ENCODE measurements at regions not wholly inside any gene's neighbourhood (a gene's known extent, or its start where the extent isn't known, plus 50 kb on each side); places are given as distances from the start of the nearest gene placed in this dataset.

DNA sequence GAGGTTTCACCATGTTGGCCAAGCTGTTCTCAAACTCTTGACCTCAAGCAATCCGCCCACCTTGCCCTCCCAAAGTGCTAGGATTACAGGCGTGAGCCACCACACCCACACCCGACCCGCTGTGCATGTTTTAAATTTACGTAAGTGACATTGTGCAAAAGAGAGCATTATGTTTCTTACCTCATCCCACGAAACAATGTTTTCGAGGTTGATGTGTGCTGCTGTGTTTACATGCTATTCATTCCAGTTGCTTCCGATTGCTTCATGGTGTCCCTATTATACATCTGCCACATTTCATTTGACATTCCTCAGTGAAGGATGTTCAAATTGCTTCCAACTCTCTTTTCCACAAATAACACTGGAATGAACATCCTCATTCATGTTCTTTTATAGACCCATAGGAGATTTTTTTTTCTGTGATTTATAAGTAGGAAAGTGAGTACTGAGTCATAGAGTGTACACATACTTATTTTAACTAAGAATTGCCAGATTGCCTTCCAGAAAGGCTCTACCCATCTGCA is 403.9 kb upstream of the JARID2 start:
- DNase-seq = no peak

DNA sequence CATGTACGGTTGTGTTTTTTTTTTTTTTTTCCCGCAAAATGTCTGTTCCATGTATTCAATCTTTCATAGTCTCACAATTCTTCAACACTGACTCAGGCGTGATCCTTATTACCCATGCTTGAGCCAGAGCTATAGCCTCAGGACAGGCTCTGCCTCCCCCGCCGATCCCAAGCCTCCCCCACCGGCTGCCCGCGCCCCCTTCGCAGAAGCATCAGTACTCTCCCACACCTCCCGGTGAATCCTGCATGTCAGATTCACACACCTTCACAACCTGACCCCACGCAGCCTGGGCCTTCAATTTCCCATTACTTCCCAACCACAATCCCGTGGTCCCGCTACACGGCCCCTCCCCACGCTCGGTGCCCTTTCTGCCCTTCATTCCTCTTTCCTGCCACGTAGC is 401.5 kb upstream of the JARID2 start:
- DNase-seq = no peak

DNA sequence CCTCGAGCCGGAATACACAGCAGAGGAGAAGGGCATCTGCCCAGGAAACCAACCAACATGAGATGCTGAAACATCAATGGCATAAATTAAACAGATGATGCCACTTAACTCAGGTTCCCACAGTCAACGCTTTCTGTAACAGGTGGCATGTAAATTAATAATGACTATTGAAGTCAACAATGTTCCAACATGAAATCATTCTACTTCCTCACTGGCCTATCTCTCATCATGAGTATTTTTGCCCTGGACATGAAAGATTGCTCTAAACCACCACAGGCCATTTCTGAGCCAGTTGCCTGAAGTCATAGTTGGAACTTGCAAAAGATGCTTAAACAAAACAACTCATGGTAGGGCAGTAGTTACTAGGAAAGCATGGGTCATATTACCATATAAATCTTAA is 397.9 kb upstream of the JARID2 start:
- DNase-seq = no peak

DNA sequence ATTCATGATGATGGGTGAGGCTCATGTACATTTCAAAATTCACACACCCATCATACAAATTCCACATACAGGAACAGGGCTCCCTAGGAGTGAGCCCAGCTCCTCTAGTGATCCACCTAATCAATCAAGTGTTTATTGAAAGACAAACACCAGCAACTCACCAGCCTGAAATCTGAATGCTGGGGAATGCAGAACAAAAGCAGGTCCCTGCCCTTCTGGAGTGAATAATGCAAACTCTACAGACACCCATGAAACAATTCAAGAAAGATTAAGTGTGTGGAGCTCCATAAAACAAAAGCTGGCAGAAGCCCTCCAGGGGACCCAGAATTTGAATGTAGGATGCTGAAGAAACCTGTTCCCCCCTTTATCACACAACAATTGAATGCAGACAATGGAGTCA is 396.7 kb upstream of the JARID2 start:
- DNase-seq = no peak

DNA sequence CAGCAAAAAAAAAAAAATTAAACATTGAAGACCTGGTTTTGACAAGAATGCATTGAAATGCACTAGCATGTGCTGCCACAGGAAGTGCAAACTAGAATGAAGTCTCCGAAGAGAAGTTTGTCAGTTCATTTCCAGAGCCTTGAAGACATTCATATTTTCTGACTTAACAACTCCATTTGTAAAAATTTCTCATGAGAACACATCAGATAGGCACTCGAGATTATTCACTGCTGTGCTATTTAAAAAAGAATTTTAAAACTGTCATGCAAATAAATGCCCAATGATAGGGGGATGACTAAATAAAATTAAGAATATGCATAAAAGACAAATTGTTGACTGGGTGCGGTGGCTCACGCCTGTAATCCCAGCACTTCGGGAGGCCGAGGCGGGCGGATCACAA is 394.6 kb upstream of the JARID2 start:
- DNase-seq = no peak

DNA sequence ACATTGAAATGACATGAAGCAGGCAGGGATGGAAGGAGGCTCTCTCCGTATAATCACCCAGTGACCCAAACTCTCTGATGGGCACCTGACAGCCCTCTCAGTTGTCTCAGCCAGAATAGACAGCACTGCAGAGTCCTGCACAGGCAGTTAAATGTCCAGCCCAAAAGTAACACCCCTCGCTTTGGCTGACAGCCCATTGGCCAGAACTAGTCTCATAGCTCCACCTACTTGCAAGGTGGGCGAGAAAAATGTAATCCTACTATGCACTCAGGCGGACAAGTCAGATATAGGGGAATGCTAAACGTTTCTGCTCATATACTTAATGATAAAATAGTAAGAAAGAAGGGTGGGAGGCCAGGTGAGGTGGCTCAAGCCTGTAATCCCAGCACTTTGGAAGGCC is 393.5 kb upstream of the JARID2 start:
- DNase-seq = no peak

DNA sequence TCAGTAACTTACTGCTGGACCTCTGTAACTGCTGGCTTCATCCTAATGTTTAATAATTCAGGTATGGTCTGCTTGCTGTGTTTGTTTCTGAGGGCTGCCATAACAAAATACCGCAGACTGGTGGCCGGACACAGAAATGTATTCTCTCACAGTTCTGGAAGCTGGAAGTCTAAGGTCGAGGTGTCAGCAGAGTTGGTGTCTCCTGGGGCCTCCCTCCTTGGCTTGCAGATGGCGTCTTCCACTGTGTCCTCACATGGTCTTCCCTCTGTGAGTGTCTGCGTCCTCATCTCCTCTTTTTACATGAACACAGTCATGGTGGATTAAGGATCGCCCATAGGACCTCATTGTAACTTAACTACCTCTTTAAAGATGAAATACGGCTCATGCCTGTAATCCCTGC is 389.7 kb upstream of the JARID2 start:
- no peak for DNase-seq

DNA sequence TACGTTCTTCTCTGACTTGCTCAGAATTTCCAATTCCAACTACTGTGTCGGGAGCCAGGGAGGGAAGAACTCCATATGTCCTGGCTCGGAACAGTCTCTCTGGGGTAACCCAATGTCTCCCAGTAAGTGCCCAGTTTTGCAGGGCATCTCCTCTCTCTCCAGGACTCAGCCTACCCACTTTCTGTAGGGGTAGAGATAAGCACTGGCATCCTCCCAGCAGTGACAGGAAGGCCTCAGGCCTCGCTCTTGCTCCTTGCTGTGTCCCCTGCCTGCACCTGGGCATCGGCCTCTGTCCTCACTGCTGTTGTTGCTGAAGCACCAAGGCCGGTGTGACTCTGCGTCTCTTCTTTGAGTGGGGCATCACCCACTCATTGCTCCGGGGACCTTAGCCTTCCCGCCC is 388.9 kb upstream of the JARID2 start:
- no peak for DNase-seq

DNA sequence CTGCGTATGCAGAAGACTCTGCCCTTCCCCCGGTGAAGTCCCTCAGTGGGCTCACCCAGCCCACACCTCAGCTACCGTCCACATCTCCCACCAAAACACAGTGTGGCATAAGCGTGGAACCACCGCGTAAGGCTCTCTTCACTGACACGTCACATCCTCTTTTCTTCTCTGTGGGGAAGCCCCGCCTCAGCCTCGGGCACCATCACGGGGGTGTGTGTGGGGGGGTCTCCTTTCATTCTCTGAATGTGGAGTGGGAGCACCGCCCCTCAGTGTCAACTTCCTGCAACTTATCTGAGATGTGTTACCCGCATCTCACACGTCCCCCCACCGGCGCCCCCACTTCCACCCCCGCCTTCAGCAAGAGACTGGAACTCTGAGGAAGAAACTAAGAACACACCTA is 388.4 kb upstream of the JARID2 start:
- DNase-seq = no peak

DNA sequence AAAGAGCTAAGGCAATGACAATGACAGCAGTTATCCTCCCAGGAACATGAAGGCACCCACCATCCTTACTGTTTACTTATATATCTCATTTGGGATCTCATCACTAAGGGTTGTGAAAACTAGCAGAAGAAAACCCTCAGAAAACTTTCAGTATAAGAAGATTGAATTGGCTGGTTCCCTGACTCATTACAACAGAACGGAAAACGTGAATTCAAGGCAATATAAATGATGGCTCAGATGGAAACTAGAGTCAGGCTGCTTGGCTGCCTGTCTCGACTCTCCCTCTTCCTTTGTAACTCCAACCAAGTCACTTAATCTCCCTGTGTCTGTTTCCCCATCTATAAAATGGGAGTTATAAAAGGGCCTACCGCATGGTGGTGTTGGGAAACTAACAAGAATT is 387.1 kb upstream of the JARID2 start:
- no peak for DNase-seq

DNA sequence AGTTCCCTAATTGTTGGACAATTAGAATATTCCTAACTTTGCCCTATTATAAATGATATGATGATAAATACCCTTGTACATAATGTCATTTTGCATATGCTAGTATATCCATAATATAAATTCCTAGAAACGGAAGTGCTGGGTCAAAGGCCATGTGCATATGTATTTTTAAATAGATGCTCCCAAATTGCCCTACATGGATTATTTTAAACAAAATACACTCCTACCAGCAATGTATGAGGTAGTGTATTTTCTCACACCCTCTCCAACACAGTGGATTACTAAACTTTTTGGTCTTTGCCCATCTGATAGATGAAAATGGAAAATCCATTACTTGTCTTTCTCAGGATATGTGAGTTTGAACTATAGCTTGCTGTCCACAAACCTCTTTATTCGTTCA is 385.1 kb upstream of the JARID2 start:
- DNase-seq = no peak

DNA sequence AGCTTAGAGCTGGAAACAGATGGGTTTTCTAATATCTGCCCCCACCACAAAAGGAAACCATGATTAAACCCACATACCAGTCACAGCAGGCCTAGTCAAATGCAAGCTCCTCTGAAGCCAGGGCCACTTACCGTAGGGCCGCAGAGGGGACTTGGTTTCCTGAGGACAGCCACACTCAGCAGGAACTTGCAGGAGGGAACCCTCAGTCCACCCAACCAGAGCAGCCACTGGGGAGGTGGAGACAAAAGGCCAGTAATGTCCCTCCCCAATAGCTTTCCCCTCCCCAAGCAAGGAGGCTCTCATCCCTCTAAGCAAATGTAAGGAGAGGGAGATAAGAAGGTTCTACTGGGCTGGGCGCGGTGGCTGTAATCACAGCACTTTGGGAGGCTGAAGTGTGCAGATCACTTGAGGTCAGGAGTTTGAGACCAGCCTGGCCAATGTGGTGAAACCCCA is 384.4 kb upstream of the JARID2 start:
- DNase-seq = no peak

DNA sequence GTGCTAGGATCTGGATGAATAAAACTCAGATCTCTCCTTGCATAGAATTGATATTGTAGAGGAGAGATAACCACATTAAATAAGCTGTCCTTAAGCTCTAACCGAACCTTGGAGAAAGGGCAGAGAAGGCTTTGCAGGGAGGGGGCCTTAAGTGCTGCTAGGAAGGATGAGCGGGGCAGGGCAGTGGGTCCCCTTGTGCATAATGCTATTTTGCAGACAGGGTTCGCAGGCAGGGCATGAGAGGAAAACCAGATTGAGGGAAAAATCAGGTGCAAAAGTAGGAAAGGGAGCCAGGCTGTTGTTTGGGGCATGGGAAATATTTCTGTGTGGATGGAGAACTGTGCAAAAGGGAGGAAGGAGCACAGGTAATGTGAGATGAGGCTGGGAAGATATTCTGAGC is 383.0 kb upstream of the JARID2 start:
- DNase-seq = no peak

DNA sequence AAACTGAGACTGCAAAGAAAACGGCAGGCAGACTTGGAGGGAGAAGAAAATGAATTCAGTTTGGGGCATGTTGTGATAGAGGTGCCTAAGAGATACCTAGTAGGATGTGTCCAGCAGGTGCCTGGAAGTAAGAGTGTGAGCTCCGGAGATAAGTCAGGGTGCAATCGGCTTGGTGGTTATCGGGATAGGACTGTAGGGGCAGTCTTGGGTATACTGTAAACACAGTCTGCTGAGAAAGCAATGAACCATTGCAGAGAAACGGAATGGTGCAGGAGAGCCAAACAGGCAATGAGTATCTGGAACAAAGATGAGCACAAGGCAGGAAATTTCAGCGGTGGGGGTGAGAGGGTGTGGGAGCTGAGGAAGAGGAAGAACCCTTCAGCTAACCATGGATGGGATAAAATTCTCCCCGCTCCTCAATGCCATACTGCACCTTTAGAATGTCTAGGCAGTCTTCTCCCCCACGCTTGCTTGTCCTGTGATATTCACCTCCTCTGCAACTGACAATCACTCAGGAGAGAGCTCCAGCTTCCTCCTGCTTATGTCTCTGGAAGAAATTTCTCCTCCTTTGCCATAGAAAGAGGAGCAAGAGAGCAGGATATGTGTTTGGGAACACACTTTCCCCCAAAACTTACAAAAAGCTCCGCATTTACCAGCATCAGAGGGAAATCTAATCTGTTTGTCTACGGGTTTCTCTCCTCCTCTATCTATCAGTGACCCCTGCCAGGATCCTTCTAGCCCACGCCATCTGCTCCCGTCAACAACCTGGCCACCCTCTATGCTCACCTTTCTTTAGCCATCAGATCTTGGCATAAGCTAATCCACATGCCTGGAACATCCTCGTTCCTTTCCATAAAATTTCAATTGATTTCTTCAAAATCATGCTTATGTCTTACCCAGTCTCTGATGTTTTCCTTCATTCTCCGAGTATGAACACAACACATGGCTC is 381.7 kb upstream of the JARID2 start:
- no peak for DNase-seq

DNA sequence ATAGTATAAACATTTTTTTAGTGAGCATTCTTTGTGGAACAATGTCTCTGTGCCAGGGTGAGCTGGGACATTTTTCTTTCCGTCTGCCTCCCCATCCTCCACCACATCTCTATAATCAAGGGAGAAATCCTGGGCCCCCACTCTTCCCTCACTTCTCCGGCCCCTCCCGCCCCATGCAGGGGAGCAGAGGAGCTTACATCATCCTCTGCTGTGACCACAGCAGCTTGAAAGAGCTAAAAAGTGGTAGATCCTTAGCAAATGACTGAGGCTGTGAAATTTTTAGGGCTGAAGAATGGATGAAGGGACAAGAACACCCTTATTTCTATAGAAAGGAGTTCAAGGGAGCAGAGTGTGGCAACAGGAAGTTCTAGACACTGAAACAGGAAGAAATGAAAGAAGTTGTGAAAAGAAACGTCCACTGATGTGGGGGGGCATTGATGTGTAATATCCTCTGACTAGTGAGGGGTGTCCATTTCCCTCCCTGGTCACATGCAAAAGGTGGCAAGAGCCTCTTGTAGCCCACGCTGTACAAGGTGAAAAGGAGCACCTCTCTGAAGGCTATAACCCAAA is 380.3 kb upstream of the JARID2 start:
- no peak for DNase-seq

DNA sequence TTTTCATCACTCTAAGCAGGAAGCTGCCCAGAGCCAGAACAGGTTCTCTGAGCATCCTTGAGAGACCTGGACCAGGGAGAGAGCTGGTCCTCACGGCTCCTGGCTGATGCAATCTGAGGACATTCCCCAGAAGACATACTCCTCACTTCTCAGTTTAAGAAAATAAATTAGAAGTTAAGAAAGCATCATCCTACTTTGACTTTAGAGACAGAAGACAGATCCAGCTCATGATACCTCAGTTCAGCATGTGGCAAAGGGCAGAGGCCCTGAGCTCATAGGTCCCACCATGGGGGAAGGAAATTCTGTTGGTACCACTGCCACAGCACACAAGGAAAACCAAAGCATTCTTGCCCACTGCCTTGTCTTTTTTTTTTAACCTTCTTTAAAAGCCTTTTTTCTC is 378.1 kb upstream of the JARID2 start:
- no peak for DNase-seq

DNA sequence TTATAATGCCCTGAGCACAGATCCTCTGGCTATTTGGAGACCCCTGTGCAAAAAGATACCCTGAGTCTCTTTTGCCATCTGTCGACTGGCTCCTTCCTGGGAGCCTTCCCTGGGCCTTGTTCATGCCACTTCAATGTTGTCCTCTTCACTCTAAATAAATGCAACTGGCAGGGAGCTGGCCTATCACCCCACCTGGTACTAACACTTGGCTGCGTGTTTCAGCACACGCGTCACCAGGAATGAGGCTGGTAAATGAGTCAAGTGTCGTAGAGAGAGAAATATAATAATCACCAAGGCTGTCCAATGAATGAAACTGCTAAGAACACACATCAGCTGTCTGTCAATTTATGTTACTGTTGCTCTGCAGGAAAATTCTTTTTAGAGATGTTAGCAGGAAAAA is 374.6 kb upstream of the JARID2 start:
- no peak for DNase-seq

DNA sequence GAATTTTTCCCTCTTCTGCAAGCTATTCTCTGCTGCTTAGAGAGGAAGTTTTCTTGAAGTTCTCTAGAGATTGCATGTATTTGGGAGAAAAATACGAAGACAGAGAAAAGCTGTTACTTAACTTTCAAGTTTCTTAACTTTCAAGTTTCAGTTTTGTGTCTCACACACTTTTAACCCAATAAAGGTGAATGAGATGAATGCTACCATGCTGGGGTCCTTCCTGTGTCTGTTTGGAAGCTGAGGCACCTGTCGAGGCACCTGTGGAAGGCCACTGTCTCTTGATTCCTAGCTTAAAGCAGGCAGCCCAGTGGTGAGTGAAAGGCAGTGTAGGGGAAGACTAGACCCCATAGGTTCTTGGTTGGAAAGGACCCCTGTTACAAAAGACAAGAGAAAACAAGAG is 372.8 kb upstream of the JARID2 start:
- no peak for DNase-seq

DNA sequence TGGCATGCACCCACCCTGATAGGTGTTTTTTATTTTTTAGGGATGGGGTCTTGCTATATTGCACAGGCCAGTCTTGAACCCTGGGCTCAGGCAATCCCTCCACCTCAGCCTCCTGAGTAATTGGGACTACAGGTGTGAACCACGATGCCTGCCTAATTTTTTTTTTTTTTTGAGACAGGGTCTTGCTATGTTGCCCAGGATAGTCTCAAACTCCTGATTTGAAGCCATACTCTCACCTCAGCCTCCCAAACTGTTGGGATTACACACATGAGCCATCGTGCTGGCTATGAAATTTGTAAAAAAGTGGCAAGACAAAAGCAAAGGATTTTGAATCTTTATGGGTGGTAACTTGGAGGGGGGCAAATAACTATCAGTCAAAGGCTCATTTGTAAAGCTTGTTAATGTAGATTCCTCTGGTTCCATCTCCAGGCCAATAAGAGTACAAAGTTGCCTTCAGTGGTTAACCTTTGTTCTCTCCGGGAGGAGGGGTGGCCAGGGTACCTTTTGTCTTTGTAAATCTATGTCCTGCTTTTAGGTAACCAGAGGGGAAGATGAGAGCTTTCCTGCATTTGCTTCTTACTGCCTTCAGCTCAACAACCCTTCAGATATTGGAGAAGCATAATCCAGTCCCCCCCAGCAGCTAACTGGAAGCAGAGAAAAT is 372.0 kb upstream of the JARID2 start:
- DNase-seq = no peak

DNA sequence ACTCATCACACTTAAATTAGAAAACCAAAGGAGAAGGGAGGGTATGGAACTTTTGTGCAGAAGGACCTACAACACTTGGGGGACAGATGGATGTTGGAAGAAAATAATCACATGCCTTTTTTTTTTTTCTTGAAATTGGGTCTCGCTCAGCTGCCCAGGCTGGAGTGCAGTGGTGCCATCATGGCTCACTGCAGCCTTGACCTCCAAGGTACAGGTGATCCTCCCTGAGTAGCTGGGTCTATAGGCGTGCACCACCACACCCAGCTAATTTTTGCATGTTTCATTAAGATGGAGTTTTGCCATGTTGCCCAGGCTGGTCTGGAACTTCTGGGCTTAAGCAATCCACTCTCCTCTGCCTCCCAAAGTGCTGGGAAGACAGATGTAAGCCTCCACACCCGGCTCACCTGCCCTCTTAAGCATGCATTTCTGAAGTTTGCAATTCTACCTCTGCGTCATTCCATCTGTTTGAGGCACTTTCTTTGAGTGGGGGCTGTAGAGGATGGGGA is 370.8 kb upstream of the JARID2 start:
- DNase-seq = no peak

DNA sequence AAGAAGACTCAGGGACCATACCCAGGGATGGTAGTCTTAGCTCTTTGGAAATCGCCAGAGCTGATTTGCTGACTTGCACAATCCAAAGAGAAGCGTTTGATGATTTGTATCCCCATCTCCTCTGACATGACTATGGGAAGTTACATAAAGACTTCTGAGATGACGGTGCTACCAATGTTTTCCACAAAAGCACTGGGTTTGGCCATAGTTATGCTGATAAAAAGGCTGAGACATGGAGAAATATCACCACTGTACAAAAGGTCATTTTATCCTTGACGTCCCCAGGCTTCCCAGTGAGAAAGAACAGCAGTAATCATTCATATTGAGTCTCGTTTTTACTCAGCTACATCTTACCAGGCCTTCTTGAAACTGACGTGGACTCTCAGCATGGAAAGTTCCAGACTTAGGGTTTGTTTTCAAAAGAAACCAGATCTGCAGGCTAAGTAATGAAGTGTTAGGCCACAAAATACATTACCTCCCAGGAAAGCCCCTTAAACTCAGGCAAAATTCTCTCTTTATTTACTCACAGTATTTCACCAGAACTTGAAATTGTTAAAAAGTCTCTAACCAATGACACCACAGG is 370.3 kb upstream of the JARID2 start:
- DNase-seq = no peak

DNA sequence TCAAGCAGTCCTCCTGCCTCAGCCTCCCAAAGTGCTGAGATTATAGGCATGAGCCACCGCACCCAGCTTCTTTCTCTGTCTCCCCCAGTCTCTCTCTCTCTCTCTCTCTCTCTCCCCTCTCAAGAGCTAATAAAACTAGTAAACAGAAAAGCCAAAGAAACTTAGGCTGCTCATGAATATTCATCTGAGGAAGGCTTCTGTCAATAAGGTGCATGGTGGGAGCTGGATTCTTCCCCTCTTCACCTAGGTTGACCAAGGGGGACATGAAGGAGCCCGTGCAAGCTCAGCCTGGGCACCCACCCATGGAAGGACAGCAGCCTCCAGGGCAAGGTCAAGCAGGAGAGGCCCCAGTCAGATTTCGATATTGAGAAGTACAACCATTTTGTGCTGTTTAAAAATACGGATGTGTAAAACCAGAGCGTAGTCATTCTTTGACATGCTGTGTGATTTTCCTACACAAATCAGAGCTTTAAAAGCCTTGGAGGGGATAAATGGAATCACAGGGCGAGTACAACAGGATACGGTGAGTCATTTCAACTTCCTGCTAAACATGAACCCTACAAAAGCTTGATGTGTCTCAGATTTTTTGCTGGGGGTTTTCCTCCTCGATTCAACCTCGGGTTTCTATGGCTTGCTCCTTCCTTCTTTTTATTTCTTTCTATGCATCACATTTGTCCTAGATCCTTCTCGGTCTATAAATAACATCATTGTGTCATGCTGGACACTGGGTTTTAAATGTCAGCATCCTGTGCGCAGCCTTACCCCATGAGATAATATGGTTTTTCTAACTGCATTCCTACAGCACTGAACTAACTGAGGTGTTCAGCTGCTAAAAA is 368.9 kb upstream of the JARID2 start:
- DNase-seq = no peak
